ENCODE measurements at regions not wholly inside any gene's neighbourhood (a gene's known extent, or its start where the extent isn't known, plus 50 kb on each side); places are given as distances from the start of the nearest gene placed in this dataset.
"Not testable (repeated sequence)": the region's sequence is repeated elsewhere in the genome, so short reads cannot be mapped to it uniquely, and the experiment has no call there.

- no peak overlapping the region for H3K4me3 ChIP-seq (ENCODE audit: low read depth, low read length)
- no peak for TF ChIP-seq CTCF (IDR thresholded peaks at IDR 0.05; ENCODE audit: insufficient read depth, low read depth, low read length)
- no peak for DNase-seq (ENCODE audit: low read depth)
Observed at GRCh38 chr6:119781365-119781764, 431.8 kb upstream of the MAN1A1 start.

- no peak for TF ChIP-seq CTCF (IDR thresholded peaks at IDR 0.05; ENCODE audit: insufficient read depth, low read depth, low read length)
- DNase-seq (ENCODE audit: low read depth), result no peak
- no peak overlapping the region for H3K4me3 ChIP-seq (ENCODE audit: low read depth, low read length)
Observed at GRCh38 chr6:119768201-119768600, 418.6 kb upstream of the MAN1A1 start.

GRCh38 chr6:119764927-119765681 is 415.5 kb upstream of the MAN1A1 start:
- no peak overlapping the region for H3K4me3 ChIP-seq (ENCODE audit: low read depth, low read length)
- DNase-seq (ENCODE audit: low read depth), result no peak
- no peak for TF ChIP-seq CTCF (IDR thresholded peaks at IDR 0.05; ENCODE audit: insufficient read depth, low read depth, low read length)

- TF ChIP-seq CTCF (IDR thresholded peaks at IDR 0.05; ENCODE audit: insufficient read depth, low read depth, low read length), result no peak
- no peak for DNase-seq (ENCODE audit: low read depth)
- no peak overlapping the region for H3K4me3 ChIP-seq (ENCODE audit: low read depth, low read length)
Observed at GRCh38 chr6:119760046-119760445, 410.5 kb upstream of the MAN1A1 start.

- TF ChIP-seq CTCF (IDR thresholded peaks at IDR 0.05; ENCODE audit: insufficient read depth, low read depth, low read length), result no peak
- DNase-seq (ENCODE audit: low read depth), result no peak
- H3K4me3 ChIP-seq (ENCODE audit: low read depth, low read length), result no peak overlapping the region
Observed at GRCh38 chr6:119758385-119758784, 408.8 kb upstream of the MAN1A1 start.

- no peak for TF ChIP-seq CTCF (IDR thresholded peaks at IDR 0.05; ENCODE audit: insufficient read depth, low read depth, low read length)
- H3K4me3 ChIP-seq (ENCODE audit: low read depth, low read length), result no peak overlapping the region
- no peak for DNase-seq (ENCODE audit: low read depth)
Observed at GRCh38 chr6:119757467-119757866, 407.9 kb upstream of the MAN1A1 start.

- no peak overlapping the region for H3K4me3 ChIP-seq (ENCODE audit: low read depth, low read length)
- no peak for DNase-seq (ENCODE audit: low read depth)
- TF ChIP-seq CTCF (IDR thresholded peaks at IDR 0.05; ENCODE audit: insufficient read depth, low read depth, low read length), result no peak
Observed at GRCh38 chr6:119749335-119749734, 399.8 kb upstream of the MAN1A1 start.

GRCh38 chr6:119748535-119748934 is 399.0 kb upstream of the MAN1A1 start:
- DNase-seq (ENCODE audit: low read depth); H3K4me3 ChIP-seq (ENCODE audit: low read depth, low read length): not testable (repeated sequence)
